ENCODE measurements at regions not wholly inside any gene's neighbourhood (a gene's known extent, or its start where the extent isn't known, plus 50 kb on each side); places are given as distances from the start of the nearest gene placed in this dataset.
A peak's percentile ranks its signal among the peaks of the same experiment; 100 is the strongest.

- no peak for DNase-seq
- intact Hi-C loops (cut with DNase I) = no loop called here
These were observed 954.5 kb downstream of the BRD1 start for GRCh38 chr22:48873191-48873520.

- intact Hi-C loops (cut with DNase I) = no loop called here
- DNase-seq = peak in 2 of 10 donors; percentile 6 to 59
These were observed 955.1 kb downstream of the BRD1 start for GRCh38 chr22:48872271-48873190.

GRCh38 chr22:48871176-48871840 lies 956.4 kb downstream of the BRD1 start:
- peak in 3 of 10 donors; percentile 3 to 69 (median 5) for DNase-seq
- intact Hi-C loops (cut with DNase I) = no loop called here

GRCh38 chr22:48870436-48870835 lies 957.2 kb downstream of the BRD1 start:
- intact Hi-C loops (cut with DNase I) = no loop called here
- peak in 1 of 10 donors; percentile 33 for DNase-seq

- DNase-seq = no peak
- intact Hi-C loops (cut with DNase I) = no loop called here
These were observed 957.9 kb downstream of the BRD1 start for GRCh38 chr22:48869788-48870187.

- intact Hi-C loops (cut with DNase I) = no loop called here
- DNase-seq = peak in 2 of 10 donors; percentile 2 to 76
These were observed 958.5 kb downstream of the BRD1 start for GRCh38 chr22:48869161-48869560.

- intact Hi-C loops (cut with DNase I) = no loop called here
- peak in 3 of 10 donors; percentile 5 to 43 (median 14) for DNase-seq
These were observed 959.1 kb downstream of the BRD1 start for GRCh38 chr22:48868554-48868953.

- intact Hi-C loops (cut with DNase I) = no loop called here
- peak in 4 of 10 donors; percentile 7 to 68 (median 39) for DNase-seq
These were observed 959.8 kb downstream of the BRD1 start for GRCh38 chr22:48867891-48868290.

GRCh38 chr22:48866906-48867681 lies 960.6 kb downstream of the BRD1 start:
- intact Hi-C loops (cut with DNase I) = no loop called here
- peak in 4 of 10 donors; percentile 16 to 83 (median 58) for DNase-seq

GRCh38 chr22:48864748-48865147 lies 962.9 kb downstream of the BRD1 start:
- DNase-seq = peak in 3 of 10 donors; percentile 4 to 77 (median 75)
- intact Hi-C loops (cut with DNase I) = no loop called here

- peak in 2 of 10 donors; percentile 5 to 69 for DNase-seq
- intact Hi-C loops (cut with DNase I) = no loop called here
These were observed 963.6 kb downstream of the BRD1 start for GRCh38 chr22:48863965-48864528.

GRCh38 chr22:48860557-48860956 lies 967.1 kb downstream of the BRD1 start:
- peak in 3 of 10 donors; percentile 3 to 61 (median 34) for DNase-seq

GRCh38 chr22:48858856-48859255 lies 968.8 kb downstream of the BRD1 start:
- intact Hi-C loops (cut with DNase I) = no loop called here
- no peak for DNase-seq

More at GRCh38 chr22:48860557-48860956, 967.1 kb downstream of the BRD1 start:
- intact Hi-C loops (cut with DNase I) = no loop called here

- DNase-seq = peak in 3 of 10 donors; percentile 1 to 55 (median 27)
- intact Hi-C loops (cut with DNase I) = no loop called here
These were observed 969.6 kb downstream of the BRD1 start for GRCh38 chr22:48858121-48858520.

GRCh38 chr22:48857202-48857805 lies 970.4 kb downstream of the BRD1 start:
- intact Hi-C loops (cut with DNase I) = no loop called here
- DNase-seq = peak in 2 of 10 donors; percentile 34 to 53

- peak in 2 of 10 donors; percentile 34 to 45 for DNase-seq
These were observed 971.4 kb downstream of the BRD1 start for GRCh38 chr22:48856308-48856615.

GRCh38 chr22:48855593-48856307 lies 971.9 kb downstream of the BRD1 start:
- peak in 2 of 10 donors; percentile 49 to 74 for DNase-seq
- intact Hi-C loops (cut with DNase I) = no loop called here

More at GRCh38 chr22:48856308-48856615, 971.4 kb downstream of the BRD1 start:
- intact Hi-C loops (cut with DNase I) = no loop called here

GRCh38 chr22:48855013-48855412 lies 972.7 kb downstream of the BRD1 start:
- no peak for DNase-seq
- intact Hi-C loops (cut with DNase I) = no loop called here

- intact Hi-C loops (cut with DNase I) = no loop called here
- peak in 2 of 10 donors; percentile 51 to 59 for DNase-seq
These were observed 973.9 kb downstream of the BRD1 start for GRCh38 chr22:48853627-48854240.

Measured in posterior cingulate gyrus (tissue), 11 donors.